ENCODE measurements at regions not wholly inside any gene's neighbourhood (a gene's known extent, or its start where the extent isn't known, plus 50 kb on each side); places are given as distances from the start of the nearest gene placed in this dataset.

DNA sequence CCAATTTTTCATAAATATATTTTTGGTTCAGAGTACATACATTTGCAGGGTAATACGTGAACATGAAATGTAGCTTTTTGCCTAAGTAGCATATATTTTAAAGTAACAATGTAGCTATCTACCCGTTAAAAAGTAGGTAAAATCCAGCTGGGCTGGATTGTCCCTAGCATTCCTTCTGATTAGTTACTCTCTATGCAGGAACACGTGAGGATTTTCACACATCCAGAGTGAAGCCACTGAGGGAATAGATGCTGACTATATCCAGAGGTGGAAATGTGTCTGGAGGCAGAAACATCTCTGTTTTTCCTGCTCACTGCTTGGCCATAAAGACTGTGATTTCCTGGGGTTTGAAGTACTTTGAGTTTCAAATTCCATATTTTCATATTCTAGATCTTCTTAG, 338.9 kb upstream of the KIAA1217 start:
- DNase-seq: no peak
- intact Hi-C loops (cut with DNase I): no loop called here
- H3K9me3 ChIP-seq: no peaks in the 10 kb centered on the region
- H3K27ac ChIP-seq: no peak overlapping the region
- H3K4me3 ChIP-seq: no peak overlapping the region
- H3K4me1 ChIP-seq: no peaks in the 10 kb centered on the region
- no peaks in the 10 kb centered on the region for H3K36me3 ChIP-seq
- no peak for ATAC-seq
- TF ChIP-seq, protein P1, sequence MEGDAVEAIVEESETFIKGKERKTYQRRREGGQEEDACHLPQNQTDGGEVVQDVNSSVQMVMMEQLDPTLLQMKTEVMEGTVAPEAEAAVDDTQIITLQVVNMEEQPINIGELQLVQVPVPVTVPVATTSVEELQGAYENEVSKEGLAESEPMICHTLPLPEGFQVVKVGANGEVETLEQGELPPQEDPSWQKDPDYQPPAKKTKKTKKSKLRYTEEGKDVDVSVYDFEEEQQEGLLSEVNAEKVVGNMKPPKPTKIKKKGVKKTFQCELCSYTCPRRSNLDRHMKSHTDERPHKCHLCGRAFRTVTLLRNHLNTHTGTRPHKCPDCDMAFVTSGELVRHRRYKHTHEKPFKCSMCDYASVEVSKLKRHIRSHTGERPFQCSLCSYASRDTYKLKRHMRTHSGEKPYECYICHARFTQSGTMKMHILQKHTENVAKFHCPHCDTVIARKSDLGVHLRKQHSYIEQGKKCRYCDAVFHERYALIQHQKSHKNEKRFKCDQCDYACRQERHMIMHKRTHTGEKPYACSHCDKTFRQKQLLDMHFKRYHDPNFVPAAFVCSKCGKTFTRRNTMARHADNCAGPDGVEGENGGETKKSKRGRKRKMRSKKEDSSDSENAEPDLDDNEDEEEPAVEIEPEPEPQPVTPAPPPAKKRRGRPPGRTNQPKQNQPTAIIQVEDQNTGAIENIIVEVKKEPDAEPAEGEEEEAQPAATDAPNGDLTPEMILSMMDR (IDR thresholded peaks at IDR 0.05): no peak
- no peaks in the 10 kb centered on the region for H3K27me3 ChIP-seq

DNA sequence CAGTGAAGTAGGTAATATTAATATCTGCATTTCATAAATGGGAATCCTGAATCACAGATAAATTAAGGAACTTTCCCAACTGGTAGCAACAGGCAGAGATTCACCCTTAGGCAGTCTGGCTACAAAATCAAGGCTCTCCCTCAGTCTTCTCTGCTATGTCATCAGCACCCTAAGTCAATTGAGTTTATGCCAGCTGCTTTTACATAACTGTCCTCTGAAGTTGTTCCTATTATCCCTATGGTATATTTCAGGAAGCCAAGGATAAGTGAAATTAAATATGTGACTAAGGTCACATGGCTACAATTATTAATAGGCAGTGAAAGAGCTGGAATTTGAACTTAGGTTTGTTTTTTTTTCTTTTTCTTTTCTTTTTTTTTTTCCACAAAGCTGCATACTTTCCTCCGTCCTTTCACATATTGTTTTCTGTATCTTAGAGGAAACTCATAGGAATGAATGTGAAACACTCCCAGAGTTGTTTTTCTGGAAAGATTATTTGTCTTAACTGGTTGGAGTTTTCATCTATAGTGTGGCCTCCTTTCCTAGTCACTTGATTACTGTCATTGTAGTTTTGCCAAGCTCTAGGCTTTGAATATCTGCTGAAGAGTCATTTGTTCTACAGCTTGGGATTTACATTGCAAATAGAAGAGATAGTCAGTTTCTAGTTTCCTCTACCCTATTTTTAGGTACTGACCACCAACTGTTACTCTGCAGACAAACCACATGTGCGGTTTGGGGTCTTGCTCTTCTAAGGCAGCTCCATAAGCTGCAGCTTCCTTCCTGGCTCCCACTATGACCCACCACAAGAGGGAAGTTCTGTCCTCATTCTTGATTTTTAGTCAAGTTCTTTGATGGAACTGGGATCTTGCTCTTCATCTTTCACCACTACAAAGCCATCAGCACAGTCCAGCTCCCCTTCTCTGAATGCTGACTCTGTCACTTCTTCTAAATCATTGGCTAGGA, 338.0 kb upstream of the KIAA1217 start:
- Histone ChIP-seq H3K4me1 (no peaks in the 10 kb centered on the region), H3K36me3 (no peaks in the 10 kb centered on the region), H3K27me3 (no peaks in the 10 kb centered on the region), H3K9me3 (no peaks in the 10 kb centered on the region), H3K4me3 (no peak overlapping the region), H3K27ac (no peak overlapping the region)
- DNase-seq (no peak), ATAC-seq (no peak)
- TF ChIP-seq, protein P1 (IDR thresholded peaks at IDR 0.05): no peak
- intact Hi-C loops (cut with DNase I): no loop called here

DNA sequence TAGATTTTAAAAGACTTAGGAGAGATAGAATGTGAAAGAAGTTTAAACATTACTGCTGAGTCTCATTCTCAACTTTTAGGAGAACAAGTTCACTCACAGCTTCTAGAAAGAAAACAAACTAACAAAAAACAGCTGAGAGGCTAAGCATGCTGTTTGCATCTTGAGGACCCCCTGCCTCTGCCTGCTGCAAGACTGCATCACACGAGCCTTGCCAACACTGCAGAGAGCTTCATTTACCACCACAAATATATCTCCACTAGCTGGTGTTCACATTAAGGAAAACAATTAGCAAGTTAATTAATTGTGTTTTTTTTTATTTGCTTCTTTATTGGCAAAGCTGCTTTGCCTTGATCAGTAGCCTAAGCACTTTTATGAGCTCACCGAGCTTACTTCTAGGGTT, 336.6 kb upstream of the KIAA1217 start:
- DNase-seq: no peak
- no peak overlapping the region for H3K27ac ChIP-seq
- intact Hi-C loops (cut with DNase I): no loop called here
- TF ChIP-seq, protein P1 (IDR thresholded peaks at IDR 0.05): no peak
- no peaks in the 10 kb centered on the region for H3K27me3 ChIP-seq
- no peak overlapping the region for H3K4me3 ChIP-seq
- no peaks in the 10 kb centered on the region for H3K4me1 ChIP-seq
- no peak for ATAC-seq
- H3K36me3 ChIP-seq: no peaks in the 10 kb centered on the region
- H3K9me3 ChIP-seq: no peaks in the 10 kb centered on the region

DNA sequence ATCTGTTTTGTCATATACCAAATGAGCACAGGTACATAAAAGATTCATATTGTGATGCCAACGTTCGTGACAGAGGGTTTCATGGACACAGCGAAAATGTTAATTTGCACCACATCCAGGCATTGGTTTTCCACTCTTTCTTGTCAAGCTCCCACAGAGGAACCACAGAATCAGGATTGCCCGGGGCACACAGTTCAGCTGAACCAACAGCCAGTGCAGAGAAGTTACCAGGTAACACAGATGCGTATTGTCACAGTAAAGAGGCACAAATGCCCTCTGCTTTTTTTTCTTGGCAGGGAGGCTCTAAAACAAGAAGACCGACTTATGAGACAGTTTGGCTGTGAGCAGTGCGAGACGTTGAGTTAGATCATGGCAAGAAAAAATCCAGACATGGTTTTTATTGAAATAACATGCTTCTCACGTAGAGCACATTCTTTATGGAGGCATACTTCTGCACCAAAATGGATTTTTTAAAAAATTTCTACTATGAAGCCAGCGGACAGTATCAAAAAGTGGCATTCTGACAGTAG, 331.1 kb upstream of the KIAA1217 start:
- Histone ChIP-seq H3K4me3 (no peak overlapping the region), H3K4me1 (no peaks in the 10 kb centered on the region), H3K27ac (no peak overlapping the region), H3K9me3 (no peaks in the 10 kb centered on the region), H3K36me3 (no peaks in the 10 kb centered on the region), H3K27me3 (no peaks in the 10 kb centered on the region)
- intact Hi-C loops (cut with DNase I): no loop called here
- ATAC-seq (no peak), DNase-seq (no peak)
- TF ChIP-seq, protein P1 (IDR thresholded peaks at IDR 0.05): no peak

DNA sequence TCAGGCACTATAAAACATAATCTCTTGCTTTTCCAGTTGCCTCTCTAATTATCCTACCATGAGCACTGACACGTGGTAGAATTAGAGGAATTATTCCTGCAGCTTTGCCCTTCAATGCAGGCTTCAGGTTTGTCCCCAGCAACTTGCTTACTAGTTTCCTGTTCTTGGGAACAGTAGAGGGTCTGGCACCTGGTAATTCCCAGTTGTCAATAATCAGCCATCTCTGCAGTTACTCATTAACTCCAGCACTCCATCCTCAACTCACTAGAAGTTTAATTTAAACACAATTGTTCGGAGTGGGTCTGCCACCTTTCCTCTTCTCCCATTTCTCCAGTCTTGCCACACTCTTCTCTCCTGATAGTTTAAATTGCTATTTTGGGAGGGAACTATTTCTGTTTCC, 324.3 kb upstream of the KIAA1217 start:
- no peaks in the 10 kb centered on the region for H3K27me3 ChIP-seq
- no peak overlapping the region for H3K4me3 ChIP-seq
- no peaks in the 10 kb centered on the region for H3K9me3 ChIP-seq
- H3K36me3 ChIP-seq: no peaks in the 10 kb centered on the region
- TF ChIP-seq, protein P1 (IDR thresholded peaks at IDR 0.05): no peak
- H3K27ac ChIP-seq: no peak overlapping the region
- no peaks in the 10 kb centered on the region for H3K4me1 ChIP-seq
- intact Hi-C loops (cut with DNase I): no loop called here
- no peak for ATAC-seq
- DNase-seq: no peak
